NCI-H128 (cell line): ENCODE measurements at regions not wholly inside any gene's neighbourhood (a gene's known extent, or its start where the extent isn't known, plus 50 kb on each side); places are given as distances from the start of the nearest gene placed in this dataset.

Experiments
- DNase-seq: peaks from one replicate; lab custom pipeline; 2025; ENCODE audit not compliant: unreplicated experiment; lab: John Stamatoyannopoulos, UW

GRCh38 chr18:43635397-43635796 is 358.1 kb upstream of the SYT4 start:
- DNase-seq: no peak

GRCh38 chr18:43642727-43643330 is 365.5 kb upstream of the SYT4 start:
- no peak for DNase-seq

GRCh38 chr18:43648002-43648401 is 370.7 kb upstream of the SYT4 start:
- DNase-seq: no peak

- DNase-seq: no peak
These were observed 372.5 kb upstream of the SYT4 start for GRCh38 chr18:43649649-43650357.

- DNase-seq: no peak
These were observed 373.1 kb upstream of the SYT4 start for GRCh38 chr18:43650426-43650825.

- no peak for DNase-seq
These were observed 373.8 kb upstream of the SYT4 start for GRCh38 chr18:43651057-43651456.

GRCh38 chr18:43656547-43656946 is 379.3 kb upstream of the SYT4 start:
- DNase-seq: no peak

- no peak for DNase-seq
These were observed 384.3 kb upstream of the SYT4 start for GRCh38 chr18:43661570-43661969.

GRCh38 chr18:43662657-43663056 is 385.4 kb upstream of the SYT4 start:
- DNase-seq: no peak

- no peak for DNase-seq
These were observed 385.9 kb upstream of the SYT4 start for GRCh38 chr18:43663159-43663558.

GRCh38 chr18:43664487-43665008 is 387.3 kb upstream of the SYT4 start:
- DNase-seq: no peak

- no peak for DNase-seq
These were observed 388.0 kb upstream of the SYT4 start for GRCh38 chr18:43665105-43665788.

GRCh38 chr18:43668866-43669265 is 391.6 kb upstream of the SYT4 start:
- DNase-seq: no peak

GRCh38 chr18:43671431-43671830 is 394.1 kb upstream of the SYT4 start:
- DNase-seq: no peak

GRCh38 chr18:43680096-43680495 is 402.8 kb upstream of the SYT4 start:
- no peak for DNase-seq

- no peak for DNase-seq
These were observed 404.4 kb upstream of the SYT4 start for GRCh38 chr18:43681661-43682060.

- DNase-seq: no peak
These were observed 404.9 kb upstream of the SYT4 start for GRCh38 chr18:43682196-43682595.

- no peak for DNase-seq
These were observed 409.4 kb upstream of the SYT4 start for GRCh38 chr18:43686709-43687108.

GRCh38 chr18:43692099-43692690 is 414.9 kb upstream of the SYT4 start:
- DNase-seq: no peak

GRCh38 chr18:43702399-43702798 is 425.1 kb upstream of the SYT4 start:
- no peak for DNase-seq

- no peak for DNase-seq
These were observed 425.8 kb upstream of the SYT4 start for GRCh38 chr18:43703050-43703449.

- DNase-seq: no peak
These were observed 428.6 kb upstream of the SYT4 start for GRCh38 chr18:43705850-43706249.
